ENCODE measurements at regions not wholly inside any gene's neighbourhood (a gene's known extent, or its start where the extent isn't known, plus 50 kb on each side); places are given as distances from the start of the nearest gene placed in this dataset.

GRCh38 chr5:87674235-87674634, 261.5 kb upstream of the CCNH start:
- Histone ChIP-seq H3K27ac (ENCODE audit: low read length) (no peak overlapping the region), H3K9ac (ENCODE audit: low read length) (no peak overlapping the region)
- no peak for TF ChIP-seq RAD21 (conservative IDR thresholded peaks at IDR 0.05)
- TF ChIP-seq POLR2AphosphoS5 (IDR thresholded peaks at IDR 0.05) = no peak
- TF ChIP-seq SMC3 (conservative IDR thresholded peaks at IDR 0.05; ENCODE audit: poor library complexity) = no peak
- no peak for TF ChIP-seq EZH2 (IDR thresholded peaks at IDR 0.05; ENCODE audit: borderline replicate concordance, insufficient read depth, low read length, poor library complexity, severe bottlenecking)
- TF ChIP-seq EP300 (conservative IDR thresholded peaks at IDR 0.05; ENCODE audit: poor library complexity, severe bottlenecking) = no peak

GRCh38 chr5:87671146-87671545, 258.4 kb upstream of the CCNH start:
- no peak for TF ChIP-seq EZH2 (IDR thresholded peaks at IDR 0.05; ENCODE audit: borderline replicate concordance, insufficient read depth, low read length, poor library complexity, severe bottlenecking)
- Histone ChIP-seq H3K9ac (ENCODE audit: low read length) (no peak overlapping the region), H3K27ac (ENCODE audit: low read length) (peak overlapping the region; percentile 8), H3K79me2 (replicated peaks; ENCODE audit: insufficient read depth, low read length) (no peaks in the 10 kb centered on the region), H4K20me1 (ENCODE audit: insufficient read depth) (no peaks in the 10 kb centered on the region), H3K36me3 (ENCODE audit: insufficient read depth, low read length) (no peaks in the 10 kb centered on the region), H3K4me3 (ENCODE audit: low read length) (peak overlapping the region; percentile 6), H3F3A (ENCODE audit: insufficient read depth, low read length, poor library complexity, severe bottlenecking) (no peaks in the 10 kb centered on the region), H3K9me2 (ENCODE audit: insufficient read depth, low read length) (no peaks in the 10 kb centered on the region), H3K27me3 (ENCODE audit: insufficient read depth, low read depth, low read length) (no peaks in the 10 kb centered on the region), H3K9me3 (ENCODE audit: low read length) (no peaks in the 10 kb centered on the region), H2AFZ (ENCODE audit: low read depth, low read length) (no peak overlapping the region), H3K4me2 (ENCODE audit: low read length) (no peak overlapping the region)

More at GRCh38 chr5:87674235-87674634, 261.5 kb upstream of the CCNH start:
- H4K20me1 ChIP-seq (ENCODE audit: insufficient read depth) = no peaks in the 10 kb centered on the region
- H3K9me2 ChIP-seq (ENCODE audit: insufficient read depth, low read length) = no peaks in the 10 kb centered on the region
- no peaks in the 10 kb centered on the region for H3K36me3 ChIP-seq (ENCODE audit: insufficient read depth, low read length)
- no peak overlapping the region for H3K4me2 ChIP-seq (ENCODE audit: low read length)
- H2AFZ ChIP-seq (ENCODE audit: low read depth, low read length) = no peak overlapping the region
- no peaks in the 10 kb centered on the region for H3F3A ChIP-seq (ENCODE audit: insufficient read depth, low read length, poor library complexity, severe bottlenecking)
- no peaks in the 10 kb centered on the region for H3K79me2 ChIP-seq (replicated peaks; ENCODE audit: insufficient read depth, low read length)
- no peaks in the 10 kb centered on the region for H3K27me3 ChIP-seq (ENCODE audit: insufficient read depth, low read depth, low read length)
- no peaks in the 10 kb centered on the region for H3K9me3 ChIP-seq (ENCODE audit: low read length)
- no peak overlapping the region for H3K4me3 ChIP-seq (ENCODE audit: low read length)

- H3K27ac ChIP-seq (ENCODE audit: low read length) = no peak overlapping the region
- H3K9me2 ChIP-seq (ENCODE audit: insufficient read depth, low read length) = no peaks in the 10 kb centered on the region
- H2AFZ ChIP-seq (ENCODE audit: low read depth, low read length) = no peak overlapping the region
- no peaks in the 10 kb centered on the region for H3F3A ChIP-seq (ENCODE audit: insufficient read depth, low read length, poor library complexity, severe bottlenecking)
- H3K79me2 ChIP-seq (replicated peaks; ENCODE audit: insufficient read depth, low read length) = no peaks in the 10 kb centered on the region
- H3K9ac ChIP-seq (ENCODE audit: low read length) = no peak overlapping the region
- no peaks in the 10 kb centered on the region for H4K20me1 ChIP-seq (ENCODE audit: insufficient read depth)
- H3K9me3 ChIP-seq (ENCODE audit: low read length) = no peaks in the 10 kb centered on the region
- no peaks in the 10 kb centered on the region for H3K27me3 ChIP-seq (ENCODE audit: insufficient read depth, low read depth, low read length)
- no peak overlapping the region for H3K4me2 ChIP-seq (ENCODE audit: low read length)
- H3K36me3 ChIP-seq (ENCODE audit: insufficient read depth, low read length) = no peaks in the 10 kb centered on the region
- no peak overlapping the region for H3K4me3 ChIP-seq (ENCODE audit: low read length)
- TF ChIP-seq EP300 (conservative IDR thresholded peaks at IDR 0.05; ENCODE audit: poor library complexity, severe bottlenecking) (no peak), MXI1 (conservative IDR thresholded peaks at IDR 0.05; ENCODE audit: poor library complexity, severe bottlenecking) (no peak), SMC3 (conservative IDR thresholded peaks at IDR 0.05; ENCODE audit: poor library complexity) (no peak), TAF1 (IDR thresholded peaks at IDR 0.05; ENCODE audit: low read depth) (no peak), REST (IDR thresholded peaks at IDR 0.05; ENCODE audit: borderline replicate concordance) (no peak), EZH2 (IDR thresholded peaks at IDR 0.05; ENCODE audit: borderline replicate concordance, insufficient read depth, low read length, poor library complexity, severe bottlenecking) (no peak), POLR2AphosphoS5 (IDR thresholded peaks at IDR 0.05) (no peak), CTCF (IDR thresholded peaks at IDR 0.05; ENCODE audit: poor library complexity, severe bottlenecking) (no peak), RAD21 (conservative IDR thresholded peaks at IDR 0.05) (no peak)
Observed at GRCh38 chr5:87665166-87665565, 252.4 kb upstream of the CCNH start.

Measured in neural cell (in vitro differentiated cells).